ENCODE measurements at regions not wholly inside any gene's neighbourhood (a gene's known extent, or its start where the extent isn't known, plus 50 kb on each side); places are given as distances from the start of the nearest gene placed in this dataset.
A peak's percentile ranks its signal among the peaks of the same experiment; 100 is the strongest.

DNA sequence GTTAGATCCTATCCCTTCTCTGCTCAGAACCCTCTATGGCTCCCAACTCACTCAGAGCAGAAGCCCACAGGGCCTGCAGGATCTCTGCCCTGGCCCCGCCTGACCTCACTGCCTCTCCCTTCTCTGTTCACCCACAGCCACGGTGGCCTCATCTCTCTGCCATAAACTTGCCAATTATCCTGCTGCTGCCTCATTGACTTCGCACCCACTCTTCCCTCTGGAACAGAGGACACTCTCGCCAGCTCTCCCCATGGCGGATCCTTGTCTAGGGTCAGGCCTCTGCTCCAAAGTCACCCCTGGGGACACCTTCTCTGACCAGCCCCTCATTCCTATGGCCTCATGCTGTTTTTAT is 86.4 kb downstream of the CEBPB start:
- no peak for DNase-seq
- no peaks in the 10 kb centered on the region for H3K36me3 Mint-ChIP-seq
- H3K9me3 Mint-ChIP-seq = no peaks in the 10 kb centered on the region
- no peaks in the 10 kb centered on the region for H3K4me1 Mint-ChIP-seq
- peaks cover 18% of the 10 kb centered on the region for H3K27me3 Mint-ChIP-seq
- no peak overlapping the region for H3K4me3 Mint-ChIP-seq
- no peak overlapping the region for H3K27ac Mint-ChIP-seq

DNA sequence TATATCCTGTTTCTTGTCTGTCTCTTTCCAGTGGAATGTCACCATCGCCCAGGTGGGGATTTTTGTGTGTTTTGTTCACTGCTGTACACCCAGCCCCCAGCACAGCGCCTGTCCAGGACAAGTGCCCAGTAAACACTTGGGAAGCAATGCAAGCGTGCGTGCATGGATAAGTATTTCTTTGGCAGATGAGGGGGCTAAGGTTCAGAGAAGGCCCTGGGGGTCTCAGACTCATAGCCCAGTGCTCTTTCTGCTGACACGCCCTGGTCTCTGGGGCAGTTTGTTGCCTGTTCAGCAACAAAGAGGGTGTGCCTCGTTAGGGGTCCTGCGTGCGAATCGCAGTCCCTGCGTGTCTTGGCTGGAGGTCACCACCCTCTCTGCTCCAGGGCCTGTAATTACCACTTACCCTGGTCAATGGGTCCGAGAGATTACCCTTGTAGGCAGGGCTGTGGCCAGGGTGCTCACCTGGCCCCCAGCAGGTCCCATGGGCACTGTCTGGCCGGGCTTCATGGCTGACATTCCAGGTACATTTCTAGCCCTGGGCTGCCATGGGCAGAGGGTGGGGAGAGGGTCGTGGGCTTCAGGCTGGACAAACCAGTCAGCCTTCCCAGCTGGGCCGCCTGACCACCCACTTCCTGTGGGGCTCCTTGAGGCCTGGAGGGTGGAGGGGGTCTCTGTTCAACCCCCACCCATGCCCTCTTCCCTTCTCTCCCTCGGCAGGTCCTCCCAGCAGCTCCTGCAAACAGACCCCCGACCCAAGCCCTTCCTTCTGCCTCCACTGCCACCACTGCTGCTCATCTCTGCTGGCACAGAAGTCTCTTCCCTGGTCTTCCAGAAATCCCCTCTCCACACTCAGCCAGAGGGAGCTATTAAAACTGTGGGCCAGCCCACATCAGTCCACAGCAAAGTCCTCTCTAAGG is 87.1 kb downstream of the CEBPB start:
- Mint-ChIP-seq H3K36me3 (no peaks in the 10 kb centered on the region), H3K27ac (no peak overlapping the region), H3K27me3 (peaks cover 14% of the 10 kb centered on the region), H3K4me1 (no peaks in the 10 kb centered on the region), H3K9me3 (no peaks in the 10 kb centered on the region), H3K4me3 (no peak overlapping the region)
- DNase-seq = no peak

DNA sequence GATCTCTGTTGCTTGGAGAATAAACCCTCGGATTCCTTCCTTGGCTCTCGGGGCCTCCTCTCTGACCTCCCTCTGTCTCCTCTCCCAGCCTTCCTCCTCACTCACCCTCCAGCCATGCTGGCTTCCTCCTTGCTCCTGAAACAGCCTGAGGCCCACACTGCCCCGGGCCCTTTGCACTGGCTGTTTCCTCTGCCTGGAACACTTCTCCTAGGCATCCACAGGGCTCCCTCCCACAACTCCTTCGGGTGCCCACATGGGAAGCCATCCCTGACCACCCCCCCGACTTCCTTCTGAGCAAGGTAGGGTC is 87.7 kb downstream of the CEBPB start:
- Mint-ChIP-seq H3K4me1 (no peaks in the 10 kb centered on the region), H3K9me3 (no peaks in the 10 kb centered on the region), H3K27me3 (peaks cover 8% of the 10 kb centered on the region), H3K36me3 (no peaks in the 10 kb centered on the region), H3K4me3 (no peak overlapping the region), H3K27ac (no peak overlapping the region)
- DNase-seq = no peak

DNA sequence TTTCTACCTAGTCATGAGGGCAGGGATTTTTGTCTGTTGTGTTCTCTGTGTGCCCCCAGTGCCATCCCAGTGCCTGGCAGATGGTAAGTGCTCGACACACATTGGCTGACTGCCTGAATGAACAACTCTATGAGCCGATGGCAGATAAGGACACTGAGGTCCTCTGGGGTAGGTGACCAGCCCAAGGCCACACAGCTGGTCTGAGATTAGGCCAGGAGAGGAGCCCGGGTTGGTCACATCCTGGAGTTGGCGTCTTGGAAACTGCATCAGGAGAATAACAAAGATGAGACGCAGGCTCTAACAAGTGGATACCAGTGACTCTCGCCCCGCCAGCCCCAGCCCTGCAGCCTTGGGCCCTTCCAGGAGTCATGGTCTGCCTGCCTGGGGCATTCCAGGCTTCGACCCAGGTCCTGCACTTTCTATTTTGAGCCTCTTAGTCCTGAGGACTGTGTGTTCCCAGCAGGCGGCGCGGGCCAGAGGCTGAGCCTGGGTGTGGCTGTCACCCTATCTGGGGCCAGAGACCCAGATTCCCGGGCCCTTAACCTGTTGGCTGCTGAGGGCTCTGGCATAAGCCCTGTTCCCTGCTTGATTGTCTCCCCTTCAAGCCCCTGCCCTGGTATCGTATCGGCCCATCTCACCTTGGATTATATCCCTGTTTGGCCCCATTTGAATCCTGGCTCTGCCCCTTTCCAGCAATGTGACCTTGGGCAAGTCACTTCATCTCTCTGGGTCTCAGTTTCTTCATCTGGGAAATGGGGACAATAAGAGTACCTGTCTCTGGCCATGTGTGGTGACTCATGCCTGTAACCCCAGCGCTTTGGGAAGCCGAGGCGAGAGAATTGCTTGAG is 88.3 kb downstream of the CEBPB start:
- H3K9me3 Mint-ChIP-seq = no peaks in the 10 kb centered on the region
- H3K36me3 Mint-ChIP-seq = no peaks in the 10 kb centered on the region
- no peak for DNase-seq
- H3K4me1 Mint-ChIP-seq = no peaks in the 10 kb centered on the region
- H3K27ac Mint-ChIP-seq = no peak overlapping the region
- no peak overlapping the region for H3K4me3 Mint-ChIP-seq
- H3K27me3 Mint-ChIP-seq = peaks cover 6% of the 10 kb centered on the region

DNA sequence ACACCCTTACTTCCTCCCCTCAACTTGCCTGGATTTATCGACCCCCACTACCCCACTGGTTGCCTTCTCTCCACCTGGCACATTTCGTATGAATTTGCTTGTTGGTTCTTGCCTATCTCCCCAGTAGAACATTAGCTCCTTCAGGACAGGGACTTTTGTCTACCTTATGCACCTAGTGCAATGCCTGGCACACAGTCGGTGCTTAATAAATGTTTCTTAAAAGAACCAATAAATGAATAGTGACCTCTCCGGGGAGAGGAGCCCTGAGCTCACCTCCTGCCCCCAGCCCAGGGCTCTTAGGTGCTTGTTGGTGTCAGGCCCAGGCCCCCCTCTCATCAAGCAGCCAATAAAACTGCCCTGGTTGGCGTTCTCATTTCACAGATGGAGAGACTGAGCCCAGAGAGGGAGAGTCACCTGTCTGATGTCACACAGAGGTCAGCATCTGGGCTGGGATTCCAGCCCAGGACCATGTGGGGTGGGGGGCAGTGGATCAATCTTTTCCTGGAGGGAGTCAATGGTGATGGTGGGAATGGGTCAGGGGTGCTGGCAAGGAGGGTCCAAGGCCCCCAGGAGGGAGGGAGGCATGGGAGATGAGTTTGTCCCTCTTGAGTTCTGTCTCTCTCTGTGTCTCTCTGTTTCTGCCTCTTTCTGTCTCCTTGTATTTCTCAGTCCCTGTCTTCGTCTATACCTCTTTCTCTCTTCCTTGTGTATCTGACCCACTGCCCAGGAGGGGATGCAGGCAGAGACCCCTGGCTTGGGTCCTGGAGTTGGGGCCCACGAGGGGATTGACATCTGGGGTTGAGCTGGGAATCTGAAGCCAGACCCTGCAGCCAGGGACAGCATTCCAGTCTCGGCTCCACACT is 89.6 kb downstream of the CEBPB start:
- Mint-ChIP-seq H3K27ac (no peak overlapping the region), H3K9me3 (no peaks in the 10 kb centered on the region)

DNA sequence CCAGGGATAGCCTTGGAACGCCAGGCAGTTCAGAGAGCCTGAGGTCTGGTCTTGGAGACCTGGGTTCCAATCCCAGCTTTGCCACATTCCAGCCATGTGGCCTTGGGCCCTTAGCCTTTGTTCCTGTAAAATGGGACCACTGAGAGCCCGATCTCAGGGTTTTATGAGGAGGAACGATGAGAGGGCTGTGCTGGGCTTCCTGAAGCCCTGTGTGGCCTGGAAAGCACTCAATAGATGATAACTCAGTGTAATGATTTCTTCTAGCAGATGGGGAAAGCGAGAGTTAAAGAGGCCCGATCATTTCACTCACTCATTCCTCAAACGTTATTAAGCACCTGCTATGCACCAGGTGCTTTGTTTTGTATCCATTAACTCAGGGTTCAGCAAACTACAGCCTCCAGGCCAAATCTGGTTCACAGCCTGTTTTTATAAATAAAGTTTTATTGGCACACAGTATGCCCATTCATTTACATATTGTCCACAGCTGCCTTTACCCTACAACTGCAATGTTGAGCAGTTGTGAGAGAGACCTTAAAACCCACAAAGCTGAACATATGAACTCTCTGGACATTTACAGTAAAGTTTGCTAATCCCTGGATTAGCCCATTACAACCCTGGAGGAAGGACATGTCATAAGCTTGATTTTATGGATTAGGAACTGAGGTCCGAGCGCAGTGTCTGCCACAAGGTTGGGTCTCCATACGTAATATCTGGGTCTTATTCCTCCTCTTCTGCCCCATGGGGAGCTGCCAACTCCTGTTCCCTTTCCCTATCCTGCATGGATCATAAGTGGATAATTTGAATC is 90.4 kb downstream of the CEBPB start:
- Mint-ChIP-seq H3K36me3 (no peaks in the 10 kb centered on the region), H3K27ac (no peak overlapping the region), H3K9me3 (no peaks in the 10 kb centered on the region), H3K4me3 (no peak overlapping the region), H3K4me1 (no peaks in the 10 kb centered on the region), H3K27me3 (no peaks in the 10 kb centered on the region)
- DNase-seq = no peak

More for the DNA sequence above, 89.6 kb downstream of the CEBPB start:
- no peaks in the 10 kb centered on the region for H3K27me3 Mint-ChIP-seq
- no peaks in the 10 kb centered on the region for H3K36me3 Mint-ChIP-seq
- H3K4me1 Mint-ChIP-seq = no peaks in the 10 kb centered on the region
- DNase-seq = no peak
- H3K4me3 Mint-ChIP-seq = no peak overlapping the region

DNA sequence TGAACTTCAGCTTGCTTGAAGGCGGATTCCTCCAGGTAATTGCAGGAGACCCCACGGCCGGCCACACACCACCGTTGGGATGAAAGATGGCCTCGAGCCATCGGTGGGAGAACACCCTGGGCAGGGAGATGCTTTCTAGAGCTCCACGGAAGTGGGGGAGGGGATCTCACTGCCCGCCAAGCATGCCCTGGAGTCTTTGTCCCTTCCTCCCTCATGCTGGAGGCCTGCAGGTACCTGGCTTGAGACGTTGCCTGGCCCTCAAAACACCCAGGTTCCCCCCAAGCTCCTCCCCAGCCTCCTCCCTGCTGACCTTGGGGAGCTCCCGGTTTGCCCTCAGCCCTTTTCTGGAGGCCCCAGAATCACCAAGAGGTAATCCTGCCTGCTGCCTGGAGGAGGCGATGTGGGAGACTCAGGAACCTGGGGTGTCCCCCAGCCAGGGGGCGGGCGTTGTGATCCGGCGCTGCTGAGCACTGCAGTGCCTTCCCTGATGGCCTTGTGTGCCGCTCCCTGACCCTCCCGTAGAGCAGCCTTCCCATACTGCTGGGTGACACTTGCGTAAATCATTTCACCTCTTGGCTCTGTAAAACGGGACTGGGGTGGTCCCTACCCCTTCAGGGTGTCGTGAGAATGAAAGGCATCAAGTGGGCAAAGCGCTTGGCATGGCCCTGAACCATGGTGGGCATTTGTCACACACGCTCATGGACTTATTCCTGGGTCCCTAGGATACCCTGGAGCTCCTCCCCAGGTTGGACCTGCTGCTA is 91.4 kb downstream of the CEBPB start:
- Mint-ChIP-seq H3K27ac (no peak overlapping the region), H3K36me3 (no peaks in the 10 kb centered on the region)

DNA sequence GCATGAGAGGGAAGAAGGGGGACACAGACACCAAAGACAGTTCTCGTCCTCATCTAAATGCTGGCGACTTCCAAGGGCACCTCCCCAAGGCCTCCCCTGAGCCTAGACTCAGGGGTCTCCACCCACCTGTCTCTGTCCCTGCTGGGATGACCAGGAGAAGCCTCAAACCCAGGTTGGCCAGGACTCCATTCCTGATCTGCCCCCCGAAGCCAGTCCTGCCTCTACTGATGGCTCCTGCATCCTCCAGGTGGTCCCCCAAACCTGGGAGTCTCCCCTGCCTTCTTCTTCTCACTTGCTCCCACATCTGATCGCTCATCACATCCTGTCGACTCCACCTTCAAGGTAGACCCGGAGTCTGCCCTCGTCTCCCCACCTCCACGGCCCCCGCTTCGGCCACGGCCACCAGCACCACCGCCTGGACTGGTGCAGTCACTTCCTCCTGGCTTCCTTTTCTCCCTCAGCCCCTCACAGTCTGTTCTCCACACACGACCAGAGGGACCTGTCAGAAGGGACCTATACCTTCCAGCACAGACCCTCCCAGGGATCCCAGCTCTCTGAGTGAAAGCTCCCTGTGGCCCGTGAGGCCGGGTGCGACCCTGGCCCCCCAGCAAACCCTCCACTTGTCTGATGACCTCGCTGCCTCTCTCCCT is 92.1 kb downstream of the CEBPB start:
- Mint-ChIP-seq H3K27me3 (no peaks in the 10 kb centered on the region), H3K27ac (peak overlapping the region; percentile 37), H3K4me3 (no peak overlapping the region), H3K9me3 (no peaks in the 10 kb centered on the region), H3K36me3 (no peaks in the 10 kb centered on the region), H3K4me1 (no peaks in the 10 kb centered on the region)
- no peak for DNase-seq

More for the DNA sequence above, 91.4 kb downstream of the CEBPB start:
- Mint-ChIP-seq H3K27me3 (no peaks in the 10 kb centered on the region), H3K4me3 (no peak overlapping the region), H3K9me3 (no peaks in the 10 kb centered on the region), H3K4me1 (no peaks in the 10 kb centered on the region)
- peak; percentile 31 for DNase-seq

DNA sequence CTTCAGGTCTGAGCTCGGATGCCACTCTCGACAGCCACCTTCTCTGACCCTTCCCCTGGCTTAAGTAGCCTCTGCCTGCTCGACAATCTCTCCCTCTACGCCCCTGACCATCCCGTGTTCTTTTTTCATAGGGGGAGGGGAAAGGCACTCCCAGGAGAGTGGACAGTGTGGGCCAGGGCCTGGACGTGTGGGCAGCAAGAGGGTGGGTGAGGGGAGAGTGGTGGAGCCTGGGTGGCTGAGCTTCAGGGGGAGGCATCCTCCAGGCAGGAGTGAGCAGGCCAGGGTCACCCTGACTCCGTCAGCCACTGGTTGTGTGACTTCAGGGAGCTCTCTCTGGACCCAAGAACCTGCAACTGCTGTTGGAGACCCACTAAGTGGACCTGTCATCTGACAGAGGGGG is 92.7 kb downstream of the CEBPB start:
- Mint-ChIP-seq H3K36me3 (no peaks in the 10 kb centered on the region), H3K27me3 (no peaks in the 10 kb centered on the region), H3K4me3 (no peak overlapping the region), H3K27ac (peak overlapping the region; percentile 37), H3K9me3 (no peaks in the 10 kb centered on the region), H3K4me1 (no peaks in the 10 kb centered on the region)
- DNase-seq = no peak

DNA sequence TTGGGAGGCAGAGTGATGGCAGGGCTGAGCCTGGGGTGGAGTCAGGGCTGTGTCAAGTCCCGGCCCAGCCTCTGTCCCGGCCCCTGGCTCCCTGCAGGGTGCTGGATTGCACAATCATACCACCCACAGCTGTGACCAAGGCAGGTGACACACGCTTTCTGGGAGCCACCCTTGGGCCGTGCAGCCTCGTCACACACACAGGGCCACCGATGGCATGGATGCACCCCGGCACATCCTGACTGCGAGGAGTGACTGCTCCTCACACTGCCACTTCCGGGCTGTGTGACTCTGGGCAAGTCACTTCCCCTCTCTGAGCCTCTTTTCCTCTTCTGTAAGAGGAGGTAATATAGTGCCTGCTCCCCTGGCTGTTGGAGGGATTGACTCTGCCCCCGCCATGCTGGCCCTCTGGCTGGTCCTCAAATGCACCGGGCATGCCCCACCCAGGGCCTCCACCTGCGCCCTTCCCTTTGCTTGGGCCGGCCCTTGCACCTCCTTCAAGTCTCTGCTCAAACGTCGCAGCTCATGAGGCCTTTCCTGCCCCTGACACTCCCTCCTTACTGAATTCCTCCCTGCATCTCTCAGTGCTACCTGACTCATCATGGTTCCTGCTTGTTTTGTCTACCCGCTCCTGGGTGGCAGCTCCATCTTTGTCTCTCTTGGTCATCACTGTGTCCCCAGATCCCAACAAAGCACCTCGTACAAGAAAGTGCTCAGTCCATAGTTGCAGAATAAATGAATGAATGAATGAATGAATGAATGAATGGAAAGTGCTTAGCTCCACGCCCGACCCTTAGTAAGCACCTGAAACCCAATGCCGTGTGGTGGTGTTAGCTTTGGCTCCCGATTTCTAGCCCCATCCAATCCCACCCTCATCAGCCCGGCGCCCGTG is 93.5 kb downstream of the CEBPB start:
- H3K27me3 Mint-ChIP-seq = no peaks in the 10 kb centered on the region
- H3K36me3 Mint-ChIP-seq = no peaks in the 10 kb centered on the region
- no peak overlapping the region for H3K4me3 Mint-ChIP-seq
- no peaks in the 10 kb centered on the region for H3K4me1 Mint-ChIP-seq
- H3K9me3 Mint-ChIP-seq = no peaks in the 10 kb centered on the region
- H3K27ac Mint-ChIP-seq = no peak overlapping the region
- DNase-seq = no peak

DNA sequence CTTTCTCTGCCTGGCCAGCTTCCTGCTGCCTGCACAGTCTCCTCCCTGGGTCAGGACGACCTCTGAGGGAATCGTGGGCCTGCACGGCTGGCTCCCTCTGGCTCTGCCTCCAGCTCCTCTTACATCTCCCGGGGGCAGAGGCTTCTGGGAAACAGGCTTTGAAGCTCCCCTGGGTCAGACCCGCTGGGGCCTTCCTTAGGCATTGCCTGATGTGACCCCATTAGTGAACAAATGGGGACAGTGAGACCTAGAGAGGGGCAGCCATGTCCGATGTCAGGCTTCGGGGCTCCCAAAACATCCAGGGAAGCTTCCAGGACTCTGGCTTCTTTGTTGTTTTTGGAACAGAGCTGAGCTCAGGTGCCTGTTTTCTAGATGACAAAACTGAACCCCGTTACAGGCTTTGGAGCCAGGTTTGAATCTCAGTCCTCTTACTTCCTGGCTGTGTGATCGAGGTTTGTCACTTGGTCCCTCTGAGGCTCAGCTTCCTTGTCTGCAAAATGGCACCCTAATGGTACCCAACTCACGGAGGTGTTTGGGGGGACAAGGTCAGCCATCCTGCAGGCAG is 94.3 kb downstream of the CEBPB start:
- Mint-ChIP-seq H3K27ac (no peak overlapping the region), H3K27me3 (peaks cover 3% of the 10 kb centered on the region), H3K4me3 (no peak overlapping the region), H3K4me1 (no peaks in the 10 kb centered on the region), H3K9me3 (no peaks in the 10 kb centered on the region), H3K36me3 (no peaks in the 10 kb centered on the region)
- no peak for DNase-seq

DNA sequence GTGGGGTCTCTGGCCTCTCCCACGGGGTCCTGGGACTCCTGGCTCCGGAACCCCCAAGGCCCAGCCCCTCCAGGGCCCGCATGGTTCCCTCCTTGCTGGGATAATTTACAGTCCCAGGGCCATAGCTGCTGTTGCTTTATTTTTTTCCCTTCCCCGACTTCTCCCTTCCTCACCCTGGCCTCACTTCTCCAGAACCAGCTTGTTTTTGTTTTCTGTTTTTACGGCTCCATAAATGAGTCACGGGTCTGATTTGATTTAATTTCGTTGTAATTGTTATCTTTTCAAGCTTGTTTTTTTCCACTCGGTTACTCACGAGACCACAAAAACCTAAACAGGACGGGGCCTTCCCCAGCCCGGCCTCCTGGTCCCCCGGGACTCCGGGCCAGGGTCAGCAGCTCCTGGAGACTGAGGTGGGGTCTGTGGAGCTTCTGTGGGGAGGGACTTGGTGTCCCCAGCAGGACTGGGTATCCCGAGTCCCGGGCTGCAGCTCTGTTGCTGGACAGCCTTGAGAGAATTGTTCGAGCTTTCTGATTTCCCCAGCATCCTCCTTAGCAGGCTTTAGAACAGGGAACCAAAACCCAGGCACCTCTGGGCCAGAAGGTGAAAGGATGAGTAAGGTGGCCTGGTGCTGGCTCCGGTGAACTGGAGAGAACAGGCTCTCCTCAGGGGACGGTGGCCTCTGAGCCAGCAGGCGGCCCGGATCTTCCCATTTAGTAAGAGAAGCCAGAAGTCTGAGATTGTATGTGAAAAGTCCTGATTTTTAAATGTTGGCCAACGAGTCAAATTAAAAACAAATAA is 94.9 kb downstream of the CEBPB start:
- H3K4me1 Mint-ChIP-seq = no peaks in the 10 kb centered on the region
- no peak overlapping the region for H3K4me3 Mint-ChIP-seq
- H3K36me3 Mint-ChIP-seq = no peaks in the 10 kb centered on the region
- H3K27ac Mint-ChIP-seq = no peak overlapping the region
- no peak for DNase-seq
- H3K9me3 Mint-ChIP-seq = no peaks in the 10 kb centered on the region
- peaks cover 4% of the 10 kb centered on the region for H3K27me3 Mint-ChIP-seq
